Right lung (tissue), 2 donors: ENCODE measurements at regions not wholly inside any gene's neighbourhood (a gene's known extent, or its start where the extent isn't known, plus 50 kb on each side); places are given as distances from the start of the nearest gene placed in this dataset.
"Not testable (repeated sequence)": the region's sequence is repeated elsewhere in the genome, so short reads cannot be mapped to it uniquely, and the experiment has no call there.

Experiments used
- DNase-seq, 2 donors: peaks; one replicate each; pipeline ENCODE4 v3.0.0-alpha.2; 2013

DNA sequence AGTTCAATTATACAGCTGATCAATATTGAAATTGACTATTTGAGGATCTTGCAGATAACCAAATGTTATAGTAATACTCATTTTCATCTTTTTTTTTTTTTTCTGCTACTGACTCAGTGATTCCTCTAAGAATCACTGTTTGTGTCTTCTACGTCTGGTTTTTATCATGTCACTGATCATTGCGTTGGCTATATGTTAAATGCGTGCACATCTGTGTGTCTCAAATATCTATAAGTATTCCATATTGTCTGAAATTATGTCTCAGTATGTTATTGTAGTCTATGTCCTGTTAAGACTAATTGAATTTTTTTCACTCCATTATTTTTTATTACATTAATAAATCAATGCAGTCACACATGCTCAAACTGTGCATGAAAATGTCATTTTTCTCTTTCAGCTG lies 200.5 kb downstream of the PCDH20 start:
- peak; percentile 11 to 22 for DNase-seq

DNA sequence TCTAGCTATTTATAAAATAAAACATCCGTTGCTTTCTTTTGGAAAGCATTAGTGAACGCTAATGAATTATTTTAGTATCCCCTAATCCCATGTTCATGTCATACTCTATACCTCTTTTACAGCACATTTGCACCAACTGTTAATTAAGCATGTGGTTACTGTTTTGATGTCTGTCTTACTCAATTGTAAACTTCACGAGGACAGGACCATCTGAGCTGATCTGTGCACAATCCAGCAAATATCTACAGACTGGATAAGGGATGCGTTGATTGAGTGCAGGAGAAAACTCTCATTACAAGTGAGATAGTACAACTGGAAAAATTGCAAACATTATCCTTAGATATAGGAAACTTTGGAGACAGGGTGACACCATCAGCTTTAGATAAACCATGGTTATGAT lies 201.1 kb downstream of the PCDH20 start:
- DNase-seq = peak; percentile 36 to 49

DNA sequence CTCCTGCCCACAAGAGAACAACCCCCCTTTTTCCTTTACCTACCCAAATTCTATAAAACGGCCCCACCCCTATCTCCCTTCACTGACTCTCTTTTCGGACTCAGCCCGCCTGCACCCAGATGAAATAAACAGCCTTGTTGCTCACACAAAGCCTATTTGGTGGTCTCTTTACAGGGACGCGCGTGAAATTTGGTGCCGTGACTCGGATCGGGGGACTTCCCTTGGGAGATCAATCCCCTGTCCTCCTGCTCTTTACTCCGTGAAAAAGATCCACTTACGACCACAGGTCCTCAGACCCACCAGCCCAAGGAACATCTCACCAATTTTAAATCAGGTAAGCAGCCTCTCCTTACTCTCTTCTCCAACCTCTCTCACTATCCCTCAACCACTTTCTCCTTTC lies 209.8 kb downstream of the PCDH20 start:
- not testable (repeated sequence) for DNase-seq

DNA sequence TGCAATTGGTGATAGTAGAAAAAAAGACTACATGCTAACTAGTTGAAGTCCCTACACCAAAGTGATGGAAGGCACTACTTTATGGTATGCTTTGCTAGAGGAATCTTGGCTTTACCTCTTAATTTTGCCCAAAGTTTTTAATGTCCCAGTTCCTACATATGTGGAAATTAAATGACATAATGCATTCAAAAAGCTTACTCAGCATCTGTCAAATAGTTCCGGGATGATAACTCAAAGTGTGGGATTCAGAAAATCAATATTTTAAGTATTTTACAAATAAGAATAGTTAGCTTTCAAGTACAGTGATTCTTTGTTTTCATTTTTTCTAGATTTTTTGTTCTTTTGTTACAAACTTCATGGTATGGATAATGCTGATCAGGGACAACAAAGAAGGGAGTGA lies 211.6 kb downstream of the PCDH20 start:
- DNase-seq = no peak

DNA sequence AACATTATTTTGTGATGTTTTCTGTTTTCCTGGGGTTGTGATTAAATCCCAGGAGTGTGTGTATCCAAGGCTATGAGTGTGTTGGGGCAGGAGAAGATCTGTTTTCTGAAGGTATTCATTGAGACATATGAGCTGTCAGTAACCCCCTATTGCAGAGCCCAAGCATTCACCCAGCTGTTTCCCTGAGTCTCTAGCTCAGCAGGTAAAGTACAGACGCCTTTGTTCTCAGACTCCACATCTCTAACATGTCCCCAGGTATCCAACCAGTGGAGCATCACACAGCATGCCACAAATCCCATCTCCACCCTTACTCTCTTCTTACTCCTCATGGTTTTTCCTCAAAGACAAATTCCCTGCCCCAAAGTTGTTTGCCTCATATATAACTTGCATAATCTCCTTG lies 213.6 kb downstream of the PCDH20 start:
- DNase-seq = no peak

DNA sequence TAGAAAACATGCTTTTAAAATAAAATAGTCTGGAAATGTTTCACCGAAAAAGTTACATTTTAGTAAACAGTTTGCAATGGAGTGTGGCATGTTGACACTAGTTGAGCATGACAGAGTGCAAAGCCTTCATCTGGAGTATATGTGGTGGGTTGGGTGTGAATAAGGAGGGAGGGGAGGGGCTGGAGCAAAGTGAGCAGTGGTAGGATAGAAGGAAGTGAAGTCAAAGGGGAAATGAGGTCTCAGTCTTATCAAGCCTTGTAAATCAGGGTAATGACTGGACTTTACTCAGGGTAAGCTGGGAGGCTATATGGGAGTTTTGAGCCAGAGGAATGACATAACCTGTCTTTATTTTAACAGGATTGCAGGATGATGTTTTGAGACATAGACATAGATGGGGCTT lies 222.8 kb downstream of the PCDH20 start:
- no peak for DNase-seq

DNA sequence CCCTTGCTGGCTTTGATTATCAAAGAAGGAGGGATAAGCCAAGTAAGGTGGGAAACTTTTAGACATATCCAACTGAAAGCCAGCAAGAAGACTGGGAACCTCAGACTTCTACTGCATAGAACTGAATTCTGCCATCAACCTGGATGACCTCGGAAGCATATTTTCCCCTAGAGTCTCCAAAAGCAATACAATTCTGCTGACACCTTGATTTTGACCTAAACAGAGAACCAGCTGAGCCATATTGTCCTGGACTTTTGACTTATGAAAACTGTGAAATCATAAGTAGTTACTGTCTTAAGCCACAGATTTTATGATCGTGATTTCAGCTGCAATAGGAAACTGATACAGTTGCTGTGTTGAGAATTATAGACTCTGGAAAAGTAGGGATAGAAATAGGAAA lies 227.6 kb downstream of the PCDH20 start:
- no peak for DNase-seq

DNA sequence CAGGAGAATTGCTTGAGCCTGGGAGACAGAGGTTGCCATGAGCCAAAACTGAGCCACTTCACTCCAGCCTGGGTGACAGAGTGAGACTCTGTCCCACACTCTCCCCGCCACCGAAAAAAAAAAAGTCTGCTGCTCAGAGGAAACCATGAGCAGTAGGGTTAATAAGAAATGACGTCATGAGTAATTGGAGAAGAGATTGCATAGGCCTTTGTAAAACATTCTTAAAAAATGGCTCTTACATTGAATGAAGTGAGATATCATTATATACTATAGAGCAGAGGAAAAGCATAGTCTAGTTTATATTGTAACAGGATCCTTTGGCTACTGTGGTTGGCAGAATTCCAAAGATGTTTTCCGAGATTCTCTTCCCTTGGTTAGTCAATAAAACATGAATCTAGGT lies 228.2 kb downstream of the PCDH20 start:
- no peak for DNase-seq

DNA sequence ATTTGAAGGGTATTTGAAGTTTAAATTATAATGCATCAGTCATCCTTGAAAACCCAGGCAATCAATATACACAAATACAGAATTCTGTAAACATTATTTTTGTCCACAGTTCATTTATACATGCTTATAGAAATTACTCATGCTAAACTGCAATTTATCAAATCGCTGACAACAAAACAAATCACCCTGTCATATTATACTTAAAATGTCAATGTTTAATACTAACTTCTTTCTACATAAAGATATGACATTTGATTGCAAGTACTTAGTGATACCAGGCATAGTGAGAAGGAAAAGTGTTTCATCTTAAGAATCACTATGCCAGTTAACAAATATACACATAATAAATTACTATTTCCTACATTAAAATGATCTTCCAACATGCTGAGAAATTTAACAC lies 232.0 kb downstream of the PCDH20 start:
- no peak for DNase-seq

DNA sequence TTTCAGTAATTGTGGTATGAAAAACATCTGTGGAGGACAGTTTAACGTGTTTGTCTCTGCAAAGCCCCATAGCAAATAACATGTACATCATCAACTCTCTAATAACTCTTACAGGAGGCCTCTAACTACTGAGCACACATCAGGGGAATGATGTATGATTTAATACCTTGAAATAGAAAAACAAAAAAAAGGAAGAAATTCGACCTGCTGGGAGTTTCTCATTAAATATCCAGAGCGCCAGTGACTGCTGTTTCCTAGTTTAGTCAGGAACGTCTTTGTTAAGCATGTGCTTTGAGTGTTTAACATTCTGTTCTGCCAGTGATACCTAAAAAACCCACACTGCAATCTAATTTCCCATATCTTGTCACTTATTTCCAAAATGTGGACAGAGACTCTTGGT lies 235.4 kb downstream of the PCDH20 start:
- no peak for DNase-seq

DNA sequence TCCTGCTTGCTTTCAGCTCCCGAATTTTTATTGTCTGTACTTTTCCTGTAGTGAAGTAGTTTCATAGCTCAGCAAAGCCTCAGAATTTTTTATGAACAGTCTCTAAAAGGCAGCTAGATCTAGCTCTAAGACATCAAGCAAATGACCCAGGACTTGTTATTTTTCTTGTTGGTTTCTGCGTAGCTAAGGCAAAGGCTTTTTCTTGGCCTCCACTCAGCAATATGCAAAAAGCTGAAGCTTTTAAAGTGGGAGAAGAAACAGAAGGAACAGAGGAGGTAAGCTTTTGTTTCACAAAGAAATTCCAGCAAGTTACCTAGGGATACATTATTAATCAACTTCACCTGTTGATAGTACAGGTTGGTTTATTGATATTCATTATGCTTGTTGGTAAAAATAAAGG lies 235.9 kb downstream of the PCDH20 start:
- no peak for DNase-seq

DNA sequence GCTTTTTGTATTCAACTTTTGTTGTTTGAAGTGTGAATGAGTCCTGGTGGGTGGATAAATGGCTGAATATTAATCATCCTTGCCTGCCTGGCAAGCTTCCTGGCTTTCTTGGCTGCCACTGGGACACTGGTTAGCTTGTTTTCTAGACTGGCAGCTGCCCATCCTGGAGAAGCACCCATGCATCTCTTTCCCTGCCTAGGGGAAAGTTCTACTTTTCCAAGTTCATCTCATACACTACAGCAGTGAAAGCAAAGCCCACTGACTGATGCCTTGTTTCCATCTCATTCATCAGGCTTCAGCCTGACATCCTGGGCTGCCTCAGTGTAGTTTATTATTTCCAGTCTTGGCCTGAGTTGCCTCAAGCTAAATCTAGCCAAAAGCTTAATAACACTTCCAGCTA lies 244.8 kb downstream of the PCDH20 start:
- DNase-seq = no peak

DNA sequence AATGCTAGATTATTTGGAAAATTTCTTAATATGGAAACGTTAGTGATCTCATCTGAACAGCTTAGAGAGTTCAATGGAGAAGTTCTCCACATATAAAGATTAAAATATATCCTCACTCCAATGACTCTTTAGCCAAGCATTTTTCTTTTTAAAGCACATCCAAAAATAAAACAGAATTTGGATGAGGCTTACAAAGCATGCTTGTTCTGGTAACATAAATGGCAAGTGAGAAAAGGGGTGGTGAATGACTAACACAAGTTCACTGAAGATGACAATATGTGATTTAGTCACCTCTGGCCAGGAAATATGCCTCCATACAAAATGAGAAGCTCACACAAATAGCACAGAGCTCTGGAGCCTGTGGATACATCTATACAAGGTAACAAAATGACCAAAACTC lies 253.0 kb downstream of the PCDH20 start:
- DNase-seq = no peak

DNA sequence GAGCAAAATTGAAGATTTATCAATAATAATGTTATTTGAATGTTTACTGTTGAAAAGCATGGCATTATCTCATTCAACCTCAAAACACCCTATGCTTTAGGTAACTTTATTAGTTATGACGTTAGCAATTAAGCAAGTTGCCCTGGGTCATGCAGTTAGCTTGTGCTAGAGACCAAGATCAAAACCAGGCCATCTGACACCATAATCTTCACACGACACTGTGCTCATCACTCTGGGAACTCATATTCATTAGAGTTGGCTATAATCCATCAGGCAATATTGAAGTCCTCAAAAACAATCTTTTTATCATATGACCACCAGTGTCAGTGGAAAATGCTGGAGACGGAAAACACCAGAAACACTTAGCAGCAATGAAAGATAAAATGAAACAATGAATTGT lies 253.5 kb downstream of the PCDH20 start:
- DNase-seq = no peak

DNA sequence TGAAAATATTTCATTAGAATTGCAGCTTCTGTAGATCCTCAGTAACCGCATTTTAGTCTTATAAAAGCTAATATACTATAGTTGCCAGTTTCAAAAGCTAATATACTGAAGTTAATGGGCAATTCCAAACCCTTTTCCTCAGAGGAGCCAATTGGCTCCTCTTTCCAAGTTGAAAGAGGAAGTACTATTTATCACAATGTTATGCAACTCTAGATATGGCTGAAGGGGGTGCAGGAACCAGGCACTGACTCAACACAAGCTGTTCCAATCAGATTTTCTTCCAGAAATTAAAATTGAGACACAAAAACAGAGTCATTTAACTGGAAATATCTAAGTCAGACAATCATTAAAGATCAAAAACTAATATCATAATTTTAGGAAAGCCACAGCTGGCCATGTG lies 258.9 kb downstream of the PCDH20 start:
- DNase-seq = no peak

DNA sequence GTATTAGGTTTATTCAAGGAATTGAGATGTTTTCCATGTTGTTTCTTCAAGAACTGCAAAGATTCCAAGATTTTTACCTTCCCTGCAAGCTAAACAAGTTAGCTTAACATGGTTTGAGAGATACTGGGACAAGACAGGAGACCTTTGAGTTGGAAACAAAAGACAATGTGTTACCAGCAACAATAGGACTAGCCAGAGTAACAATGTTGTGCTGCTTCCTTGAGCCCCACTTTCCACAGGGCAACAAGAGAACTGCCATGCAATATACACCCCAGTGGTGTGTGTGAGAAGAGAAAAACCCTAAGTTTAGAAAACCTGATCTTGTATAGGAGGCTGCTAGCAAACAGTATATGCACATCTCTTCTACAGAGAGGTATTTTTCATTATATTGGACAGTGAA lies 264.6 kb downstream of the PCDH20 start:
- no peak for DNase-seq

DNA sequence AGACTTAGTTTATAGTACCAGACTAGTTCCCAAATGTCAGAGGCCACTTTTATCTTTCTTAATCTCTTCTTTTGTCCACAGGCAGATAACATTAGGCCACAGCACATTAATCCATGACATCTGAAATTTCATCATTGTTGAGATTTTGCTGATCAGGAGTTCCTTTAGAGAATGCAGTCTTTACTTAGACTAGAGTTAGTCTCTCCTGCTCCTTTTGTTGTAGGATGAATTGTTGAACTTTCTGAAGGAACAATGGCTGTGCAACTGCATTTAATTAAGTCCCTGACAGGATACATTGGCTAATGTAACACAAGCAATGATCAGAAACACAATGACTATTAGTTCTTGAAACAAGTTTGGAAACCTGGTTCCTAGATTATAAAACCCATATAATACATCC lies 266.3 kb downstream of the PCDH20 start:
- no peak for DNase-seq

DNA sequence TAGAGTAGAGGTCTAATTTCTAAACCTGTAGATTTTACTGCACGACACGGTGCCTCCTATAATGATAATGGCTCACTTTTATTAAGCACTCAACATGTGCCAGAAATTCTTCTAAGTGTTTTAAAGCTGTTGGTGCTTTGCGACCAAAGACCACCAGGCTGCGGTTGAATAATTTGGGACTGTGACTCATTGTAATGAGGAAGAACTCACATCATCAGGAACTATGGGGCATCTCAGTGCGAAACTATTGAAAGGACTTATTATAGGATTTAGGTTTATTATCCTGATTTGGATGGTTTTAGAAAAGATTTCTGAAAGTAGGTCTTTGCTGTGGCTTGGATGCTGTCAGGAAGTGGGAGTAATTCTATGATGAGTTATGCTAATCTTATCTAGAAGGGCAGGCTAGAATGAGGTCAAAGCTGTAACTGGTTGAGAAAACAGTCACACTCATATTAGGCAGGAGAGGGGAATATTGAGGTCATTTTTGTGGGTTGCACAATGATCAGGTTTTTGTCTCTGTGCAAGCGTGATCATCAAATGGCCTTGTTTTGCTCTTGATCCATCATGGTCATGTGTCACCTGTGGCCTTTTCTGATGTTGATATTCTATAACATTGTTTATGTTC lies 266.8 kb downstream of the PCDH20 start:
- DNase-seq = no peak

DNA sequence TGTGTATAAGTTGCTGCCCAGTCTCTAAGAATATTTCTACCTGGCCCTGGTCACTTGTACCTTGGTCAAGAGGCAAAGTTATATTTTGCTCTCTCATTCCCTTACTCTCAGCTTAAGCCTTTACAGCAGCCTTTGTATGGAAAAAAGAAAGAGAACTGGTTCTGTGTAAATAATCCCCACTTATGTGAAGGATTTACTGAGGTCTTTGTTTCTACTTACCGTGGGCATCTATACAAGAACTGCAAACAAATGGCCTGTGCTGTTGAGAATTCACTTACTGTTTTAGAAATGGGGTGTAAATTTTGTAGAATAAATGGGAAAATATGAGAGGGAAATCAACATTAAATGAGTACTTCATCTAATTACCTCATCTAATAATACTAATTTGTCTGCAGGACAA lies 267.4 kb downstream of the PCDH20 start:
- no peak for DNase-seq

DNA sequence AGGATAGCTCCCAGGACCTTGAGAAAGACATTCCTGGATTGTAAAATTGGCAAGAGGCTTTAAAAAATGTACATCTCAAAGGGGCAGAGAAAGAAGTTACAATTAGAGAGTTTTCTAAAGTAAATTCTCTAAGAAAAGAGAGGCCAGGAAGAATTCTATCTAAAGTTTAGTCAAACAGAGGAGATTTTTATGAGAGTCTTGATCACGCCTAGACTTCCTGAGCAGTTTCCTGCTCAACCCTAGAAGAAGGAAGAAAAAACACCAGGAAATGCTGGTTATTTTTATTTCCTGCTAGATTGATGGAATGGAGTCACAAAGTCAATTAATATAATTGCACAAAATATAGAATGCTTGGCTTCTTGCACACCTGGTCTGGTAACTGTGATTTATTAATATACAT lies 269.1 kb downstream of the PCDH20 start:
- DNase-seq = no peak

DNA sequence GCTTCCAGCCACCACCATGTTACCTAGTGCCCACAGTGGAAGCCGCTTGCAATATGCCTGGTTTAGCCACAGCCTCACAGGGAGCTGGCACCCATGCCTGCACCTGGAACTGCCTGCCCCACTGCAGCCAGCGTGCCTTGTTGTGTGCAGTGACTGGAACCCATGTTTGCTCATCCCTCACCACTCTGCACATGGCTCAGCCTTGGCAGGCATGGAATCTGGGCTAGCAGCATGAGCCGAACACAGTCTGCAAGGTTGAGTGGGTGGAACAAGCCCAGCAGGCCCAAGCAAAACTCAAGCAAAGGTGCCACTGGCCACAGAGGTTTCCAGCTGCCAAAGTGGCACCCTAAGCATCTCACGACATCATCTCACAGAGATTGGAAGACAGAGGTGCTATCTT lies 269.5 kb downstream of the PCDH20 start:
- no peak for DNase-seq

DNA sequence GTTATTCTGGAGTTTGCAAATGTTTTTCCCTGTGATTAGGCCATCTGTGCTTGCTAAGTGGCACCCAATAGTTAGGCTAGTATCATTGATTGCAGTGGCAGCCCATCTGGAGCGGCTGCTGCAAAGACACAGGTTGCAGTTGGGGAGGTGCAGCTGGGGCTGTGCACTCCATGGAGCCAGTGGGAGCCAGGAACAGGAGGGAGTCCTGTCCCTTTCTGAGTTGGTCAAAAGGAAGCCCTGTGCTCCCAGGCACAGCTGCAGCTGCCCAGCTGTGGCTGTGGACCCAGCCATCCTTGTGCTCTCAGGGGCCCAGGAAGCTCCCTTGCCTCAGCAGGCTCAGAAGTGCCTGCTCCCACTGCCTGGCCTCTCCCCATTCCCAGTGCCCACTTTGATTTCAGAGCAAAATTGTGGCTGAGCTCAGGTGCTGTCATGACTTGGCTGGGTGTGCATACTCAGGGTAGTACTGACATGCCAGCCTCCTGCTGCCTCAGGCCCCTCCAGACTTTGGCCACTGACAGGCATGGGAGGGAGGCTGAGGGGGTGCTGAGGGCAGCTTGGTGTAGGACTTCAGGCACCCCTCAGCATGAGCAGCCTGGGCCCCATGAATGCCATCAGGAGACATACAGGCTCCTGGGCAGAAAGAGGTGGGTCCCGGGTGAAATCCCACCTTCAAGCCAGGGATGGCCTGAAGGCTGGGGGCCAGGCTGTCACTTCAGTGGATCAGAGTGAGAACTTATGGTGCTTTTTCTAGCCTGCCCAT lies 270.6 kb downstream of the PCDH20 start:
- no peak for DNase-seq

DNA sequence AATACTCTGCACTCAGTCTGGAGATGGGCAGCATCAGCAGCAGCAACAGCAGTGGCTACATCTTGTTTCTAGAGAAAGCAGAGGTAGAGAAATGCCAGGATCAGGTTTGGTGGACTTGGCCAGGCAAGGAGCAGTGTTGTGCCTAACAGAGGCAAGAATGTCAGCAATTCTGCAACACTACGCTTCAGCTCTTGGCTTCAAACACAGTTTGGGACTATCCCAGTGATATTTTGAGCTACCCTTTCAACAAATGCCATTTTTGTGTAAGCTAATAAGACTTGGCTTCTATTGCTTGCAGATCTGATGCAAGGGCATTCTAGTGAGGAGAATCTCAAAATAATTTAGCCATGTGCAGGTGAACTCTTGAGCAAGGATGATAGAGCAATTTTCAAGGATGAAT lies 271.3 kb downstream of the PCDH20 start:
- DNase-seq = no peak

DNA sequence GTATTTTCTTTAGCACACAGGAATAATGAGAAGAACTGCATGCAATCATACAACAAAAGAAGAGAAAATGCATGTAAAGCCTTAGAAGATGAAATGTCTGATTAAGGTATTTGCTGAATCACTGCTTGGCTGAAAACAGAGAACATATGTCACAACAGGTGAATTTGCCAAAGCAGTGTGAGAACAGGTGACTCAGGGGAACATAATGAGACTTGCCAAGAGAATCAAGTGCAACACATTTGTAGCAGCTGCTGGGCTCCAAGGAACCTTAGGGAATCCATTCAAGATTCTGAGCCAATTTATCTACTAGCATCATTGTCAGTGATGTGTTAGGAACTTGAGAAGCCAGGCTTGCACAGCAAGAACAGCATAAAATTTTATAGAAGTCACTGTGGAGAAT lies 273.1 kb downstream of the PCDH20 start:
- DNase-seq = no peak
